ENCODE measurements at regions not wholly inside any gene's neighbourhood (a gene's known extent, or its start where the extent isn't known, plus 50 kb on each side); places are given as distances from the start of the nearest gene placed in this dataset.

GRCh38 chr5:118293378-118293777 lies 695.0 kb downstream of the DTWD2 start:
- TF ChIP-seq CTCF (IDR thresholded peaks at IDR 0.05; ENCODE audit: low read depth, low read length, poor library complexity, severe bottlenecking) = no peak
- TF ChIP-seq EZH2phosphoT487 (IDR thresholded peaks at IDR 0.05; ENCODE audit: borderline replicate concordance, low read length) = no peak
